ENCODE measurements at regions not wholly inside any gene's neighbourhood (a gene's known extent, or its start where the extent isn't known, plus 50 kb on each side); places are given as distances from the start of the nearest gene placed in this dataset.

DNA sequence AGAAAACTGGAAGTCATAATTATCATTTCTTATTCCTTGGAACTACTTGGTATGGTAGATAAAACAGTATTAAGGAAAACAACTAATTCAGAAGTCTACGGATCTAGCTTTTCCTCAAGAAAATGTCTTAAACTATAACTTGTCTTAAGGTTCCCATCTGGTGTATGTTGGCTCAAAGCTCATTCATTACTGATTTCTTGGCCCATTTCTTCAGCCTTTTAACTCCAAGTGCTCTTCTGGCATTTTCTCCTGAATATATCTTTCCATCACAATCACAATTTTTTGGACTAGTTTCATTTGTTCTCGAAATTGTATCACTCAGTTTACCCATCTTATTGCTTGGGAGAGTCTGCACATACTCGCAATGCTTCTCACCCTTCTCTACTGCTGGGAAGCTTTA, 150.1 kb downstream of the C12orf50 start:
- Mint-ChIP-seq H3K9me3 (peaks cover 12% of the 10 kb centered on the region), H3K4me1 (ENCODE audit: low read depth) (no peaks in the 10 kb centered on the region), H3K27ac (no peak overlapping the region), H3K4me3 (no peak overlapping the region), H3K36me3 (ENCODE audit: low read depth) (no peaks in the 10 kb centered on the region), H3K27me3 (ENCODE audit: insufficient read depth) (no peaks in the 10 kb centered on the region; the same call in 1 of the 2 replicates)
- TF ChIP-seq CTCF (IDR thresholded peaks at IDR 0.05) = no peak
- DNase-seq = no peak

DNA sequence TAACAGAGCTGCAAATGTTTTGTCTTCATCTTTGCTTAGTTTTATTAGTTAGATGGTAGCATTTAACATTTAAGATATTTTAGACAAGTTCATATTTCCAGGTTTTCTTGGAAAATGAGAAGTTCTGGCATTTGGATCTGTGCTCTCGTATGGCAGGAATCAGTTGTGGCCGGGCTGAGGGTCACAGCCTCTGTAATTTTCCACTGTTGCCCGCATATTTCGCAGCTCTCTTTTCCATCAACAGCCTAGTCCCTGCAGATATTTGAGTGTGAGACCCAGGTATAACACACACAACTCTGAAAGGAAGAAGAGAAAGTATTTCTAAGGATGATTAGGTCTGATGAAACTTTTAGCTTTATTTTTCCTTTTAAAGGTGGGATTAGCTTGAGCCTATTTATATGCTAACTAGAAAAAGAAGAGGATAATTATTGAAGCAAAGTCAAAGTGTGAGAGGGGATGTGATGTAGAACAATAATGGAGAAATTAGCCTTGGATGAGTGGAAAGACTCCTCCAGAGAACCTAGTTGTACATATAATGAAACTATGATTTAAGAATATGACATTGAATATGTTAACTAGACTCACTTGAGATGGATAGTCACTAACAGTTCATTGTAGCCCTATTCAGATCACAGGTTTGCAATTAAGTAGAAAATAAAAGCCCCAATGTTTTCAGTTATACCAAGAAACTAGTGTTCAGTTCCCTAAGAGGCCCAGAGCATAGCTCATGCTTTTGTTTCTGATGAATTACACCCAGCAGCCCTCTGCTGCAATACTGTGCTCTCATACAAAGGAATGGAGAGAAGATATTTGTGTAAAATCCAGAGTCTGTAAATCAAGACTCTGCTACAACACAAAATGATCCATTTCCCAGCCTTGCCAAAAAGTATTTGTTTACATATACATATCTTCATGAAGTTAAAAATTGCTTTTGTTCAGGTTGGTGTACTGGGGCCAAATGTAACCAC, 158.4 kb downstream of the C12orf50 start:
- no peak overlapping the region for H3K4me3 Mint-ChIP-seq
- peaks cover 22% of the 10 kb centered on the region for H3K9me3 Mint-ChIP-seq
- H3K27me3 Mint-ChIP-seq (ENCODE audit: insufficient read depth) = no peaks in the 10 kb centered on the region
- no peaks in the 10 kb centered on the region for H3K4me1 Mint-ChIP-seq (ENCODE audit: low read depth)
- no peak for TF ChIP-seq CTCF (IDR thresholded peaks at IDR 0.05)
- H3K27ac Mint-ChIP-seq = no peak overlapping the region
- H3K36me3 Mint-ChIP-seq (ENCODE audit: low read depth) = no peaks in the 10 kb centered on the region
- no peak for DNase-seq

DNA sequence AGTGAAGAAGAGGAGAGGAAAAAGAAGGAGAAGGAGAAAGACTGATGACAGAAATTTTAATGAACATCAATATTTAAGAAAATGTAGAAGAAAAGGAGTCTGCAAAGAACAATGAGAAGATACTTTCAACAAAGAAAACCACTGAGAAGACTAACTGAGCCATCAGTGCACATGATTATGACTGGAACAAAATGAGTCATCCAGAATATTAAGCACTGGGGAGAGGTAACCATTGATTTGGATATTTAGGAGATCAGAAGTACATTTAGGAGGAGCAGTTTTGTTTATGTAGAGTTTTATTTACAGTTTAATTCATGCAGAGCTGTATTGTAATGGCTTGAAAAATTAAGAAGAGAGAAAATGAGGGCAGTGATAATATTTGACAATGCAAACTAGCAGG, 159.1 kb downstream of the C12orf50 start:
- no peak for TF ChIP-seq CTCF (IDR thresholded peaks at IDR 0.05)

DNA sequence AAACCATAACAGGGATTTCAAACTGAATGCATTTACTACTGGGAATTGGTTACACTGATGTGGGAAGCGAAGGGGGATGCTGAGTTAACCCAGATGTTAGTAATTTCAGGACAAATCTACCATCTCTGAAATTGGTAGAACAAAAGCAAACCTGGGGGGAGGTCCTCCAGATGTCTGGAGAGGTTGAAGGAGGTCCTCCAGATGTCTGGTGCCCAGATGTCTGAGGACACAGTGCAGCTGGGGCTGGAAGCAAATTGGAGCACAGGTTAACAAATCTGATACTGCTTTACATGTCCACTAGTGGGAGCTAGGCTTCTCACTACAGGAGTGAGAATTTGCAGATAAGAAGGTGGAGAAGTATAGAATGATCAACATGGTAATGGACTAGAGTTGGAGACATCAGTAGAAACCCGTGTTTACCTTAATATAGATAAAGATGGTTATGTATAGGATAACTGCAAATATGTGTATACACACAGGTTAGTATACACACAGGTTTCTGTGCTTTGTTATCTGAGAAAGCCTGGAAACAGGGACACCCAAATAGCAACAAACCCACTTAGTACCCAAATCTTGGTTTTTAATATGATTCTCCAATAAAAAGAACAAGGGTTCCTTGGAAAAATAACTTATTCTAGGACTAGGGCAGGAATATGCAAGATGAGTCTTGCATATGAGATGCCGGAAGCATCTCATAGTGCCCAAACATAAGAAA, 162.5 kb downstream of the C12orf50 start:
- Mint-ChIP-seq H3K36me3 (ENCODE audit: low read depth) (no peaks in the 10 kb centered on the region), H3K4me1 (ENCODE audit: low read depth) (no peaks in the 10 kb centered on the region), H3K27ac (no peak overlapping the region), H3K9me3 (peaks cover 6% of the 10 kb centered on the region; the same call in 1 of the 2 replicates), H3K27me3 (ENCODE audit: insufficient read depth) (no peaks in the 10 kb centered on the region), H3K4me3 (no peak overlapping the region)
- TF ChIP-seq CTCF (IDR thresholded peaks at IDR 0.05) = peak; percentile 61; the same call in 1 of the 2 replicates
- DNase-seq = no peak

More for the DNA sequence above, 159.1 kb downstream of the C12orf50 start:
- Mint-ChIP-seq H3K27ac (no peak overlapping the region), H3K9me3 (peaks cover 14% of the 10 kb centered on the region), H3K27me3 (ENCODE audit: insufficient read depth) (no peaks in the 10 kb centered on the region), H3K4me3 (no peak overlapping the region), H3K36me3 (ENCODE audit: low read depth) (no peaks in the 10 kb centered on the region), H3K4me1 (ENCODE audit: low read depth) (no peaks in the 10 kb centered on the region)
- no peak for DNase-seq

DNA sequence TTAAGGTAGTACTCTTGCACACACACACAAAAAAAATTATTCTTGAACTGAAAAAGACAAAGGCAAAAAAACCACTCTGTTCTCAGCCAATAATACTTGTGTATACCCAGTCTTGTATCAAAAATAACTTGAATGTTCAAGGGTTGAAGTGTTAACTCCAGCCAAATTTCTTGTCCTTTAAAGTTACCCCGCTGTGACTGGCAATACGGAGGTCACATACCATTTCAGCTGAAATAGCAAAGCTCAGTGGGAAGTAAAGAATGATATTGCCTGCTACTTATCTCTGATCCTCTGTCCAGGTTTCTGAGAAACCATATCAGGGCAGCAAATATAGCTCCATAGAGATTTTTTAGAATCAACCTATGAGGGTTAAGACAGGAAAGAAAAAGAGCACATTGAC, 167.4 kb downstream of the C12orf50 start:
- no peak for DNase-seq
- H3K27me3 Mint-ChIP-seq (ENCODE audit: insufficient read depth) = peaks cover 2% of the 10 kb centered on the region; the same call in 1 of the 2 replicates
- TF ChIP-seq CTCF (IDR thresholded peaks at IDR 0.05) = no peak
- no peaks in the 10 kb centered on the region for H3K9me3 Mint-ChIP-seq
- no peak overlapping the region for H3K4me3 Mint-ChIP-seq
- no peaks in the 10 kb centered on the region for H3K36me3 Mint-ChIP-seq (ENCODE audit: low read depth)
- no peak overlapping the region for H3K27ac Mint-ChIP-seq
- H3K4me1 Mint-ChIP-seq (ENCODE audit: low read depth) = no peaks in the 10 kb centered on the region
